Right lobe of liver (tissue), 4 donors: ENCODE measurements at regions not wholly inside any gene's neighbourhood (a gene's known extent, or its start where the extent isn't known, plus 50 kb on each side); places are given as distances from the start of the nearest gene placed in this dataset.
"Not testable (repeated sequence)": the region's sequence is repeated elsewhere in the genome, so short reads cannot be mapped to it uniquely, and the experiment has no call there.

Experiments
- POLR2A ChIP-seq: fragments of 450-650 bp; IDR thresholded peaks from one replicate; pipeline ENCODE4 v1.6.1; 2017; ENCODE audit warnings: antibody characterized with exemption, mild to moderate bottlenecking
- TF ChIP-seq, protein P1 (sequence below), 4 donors: fragments of 200-600 bp in 3 of 4; fragments of 450-650 bp in 1 of 4; IDR thresholded peaks; one replicate each; pipeline versions ENCODE4 v1.5.1 to v1.8.0; 2016 to 2022; ENCODE audit warnings: antibody characterized with exemption in 4 of 4, mild to moderate bottlenecking in 2 of 4
- donor health status: DM: no; HTN: no; CAD: no.
- donor health status: DM: no; HTN: no; CAD: no.
- donor health status: DM: no; HTN: yes; CAD: no.

DNA sequence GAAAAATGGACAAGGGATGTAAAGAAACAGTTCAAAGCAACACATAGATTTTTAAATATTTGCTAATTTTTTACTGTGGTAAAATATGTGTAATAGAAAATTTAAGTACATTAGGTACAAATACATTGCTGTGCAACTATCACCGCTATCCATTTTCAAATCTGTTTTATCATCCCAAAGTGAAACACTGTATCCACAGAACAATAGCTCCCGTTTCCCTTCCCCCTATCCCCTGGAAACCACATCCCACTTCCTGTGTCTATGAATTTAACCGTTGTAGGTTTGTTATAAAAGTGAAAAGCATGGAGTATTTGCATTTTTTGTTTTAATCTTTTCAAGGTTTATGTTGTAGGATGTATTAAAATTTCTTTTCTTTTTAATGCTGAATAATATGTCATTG, 152.9 kb upstream of the HSFY1 start:
- TF ChIP-seq, protein P1, sequence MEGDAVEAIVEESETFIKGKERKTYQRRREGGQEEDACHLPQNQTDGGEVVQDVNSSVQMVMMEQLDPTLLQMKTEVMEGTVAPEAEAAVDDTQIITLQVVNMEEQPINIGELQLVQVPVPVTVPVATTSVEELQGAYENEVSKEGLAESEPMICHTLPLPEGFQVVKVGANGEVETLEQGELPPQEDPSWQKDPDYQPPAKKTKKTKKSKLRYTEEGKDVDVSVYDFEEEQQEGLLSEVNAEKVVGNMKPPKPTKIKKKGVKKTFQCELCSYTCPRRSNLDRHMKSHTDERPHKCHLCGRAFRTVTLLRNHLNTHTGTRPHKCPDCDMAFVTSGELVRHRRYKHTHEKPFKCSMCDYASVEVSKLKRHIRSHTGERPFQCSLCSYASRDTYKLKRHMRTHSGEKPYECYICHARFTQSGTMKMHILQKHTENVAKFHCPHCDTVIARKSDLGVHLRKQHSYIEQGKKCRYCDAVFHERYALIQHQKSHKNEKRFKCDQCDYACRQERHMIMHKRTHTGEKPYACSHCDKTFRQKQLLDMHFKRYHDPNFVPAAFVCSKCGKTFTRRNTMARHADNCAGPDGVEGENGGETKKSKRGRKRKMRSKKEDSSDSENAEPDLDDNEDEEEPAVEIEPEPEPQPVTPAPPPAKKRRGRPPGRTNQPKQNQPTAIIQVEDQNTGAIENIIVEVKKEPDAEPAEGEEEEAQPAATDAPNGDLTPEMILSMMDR (IDR thresholded peaks at IDR 0.05): not testable (repeated sequence)
- TF ChIP-seq POLR2A: not testable (repeated sequence)
